ENCODE measurements at regions not wholly inside any gene's neighbourhood (a gene's known extent, or its start where the extent isn't known, plus 50 kb on each side); places are given as distances from the start of the nearest gene placed in this dataset.
"Not testable (repeated sequence)": the region's sequence is repeated elsewhere in the genome, so short reads cannot be mapped to it uniquely, and the experiment has no call there.

- not testable (repeated sequence) for TF ChIP-seq CTCF (IDR thresholded peaks at IDR 0.05); SOX15 (CRISPR knock-in tag; IDR thresholded peaks at IDR 0.05)
These were observed 110.8 kb downstream of the PHETA1 start for GRCh38 chr12:111258081-111258480.
